ENCODE measurements at regions not wholly inside any gene's neighbourhood (a gene's known extent, or its start where the extent isn't known, plus 50 kb on each side); places are given as distances from the start of the nearest gene placed in this dataset.
A peak's percentile ranks its signal among the peaks of the same experiment; 100 is the strongest.

DNA sequence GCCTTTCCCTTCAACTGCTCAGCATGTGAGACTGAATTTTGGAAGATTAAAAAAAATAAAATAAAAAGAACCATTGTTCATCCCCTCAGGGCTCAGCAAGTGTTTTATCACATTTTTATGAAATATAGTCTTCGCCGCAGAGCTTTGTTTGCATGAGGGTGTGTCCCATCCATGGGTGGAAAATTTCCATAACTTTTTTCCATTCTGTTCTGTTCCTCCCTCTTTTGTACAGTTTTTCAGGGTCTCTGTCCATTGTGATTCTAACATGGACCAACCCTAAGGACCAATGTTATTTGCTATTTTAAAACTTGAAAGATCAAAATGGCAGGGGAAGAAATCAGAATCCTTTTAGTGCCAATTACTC is 213.3 kb upstream of the SGK1 start:
- no peaks in the 10 kb centered on the region for H4K20me1 ChIP-seq (ENCODE audit: insufficient read depth, low read length, poor library complexity, severe bottlenecking)
- H3K79me2 ChIP-seq (ENCODE audit: insufficient read depth, low read length), result no peaks in the 10 kb centered on the region
- no peak overlapping the region for H3K9ac ChIP-seq (ENCODE audit: low read depth, low read length, poor library complexity, severe bottlenecking)
- H3K9me2 ChIP-seq (replicated peaks; ENCODE audit: low read depth, low read length), result no peaks in the 10 kb centered on the region
- no peaks in the 10 kb centered on the region for H3F3A ChIP-seq (ENCODE audit: low read depth)
- TF ChIP-seq, protein P1, sequence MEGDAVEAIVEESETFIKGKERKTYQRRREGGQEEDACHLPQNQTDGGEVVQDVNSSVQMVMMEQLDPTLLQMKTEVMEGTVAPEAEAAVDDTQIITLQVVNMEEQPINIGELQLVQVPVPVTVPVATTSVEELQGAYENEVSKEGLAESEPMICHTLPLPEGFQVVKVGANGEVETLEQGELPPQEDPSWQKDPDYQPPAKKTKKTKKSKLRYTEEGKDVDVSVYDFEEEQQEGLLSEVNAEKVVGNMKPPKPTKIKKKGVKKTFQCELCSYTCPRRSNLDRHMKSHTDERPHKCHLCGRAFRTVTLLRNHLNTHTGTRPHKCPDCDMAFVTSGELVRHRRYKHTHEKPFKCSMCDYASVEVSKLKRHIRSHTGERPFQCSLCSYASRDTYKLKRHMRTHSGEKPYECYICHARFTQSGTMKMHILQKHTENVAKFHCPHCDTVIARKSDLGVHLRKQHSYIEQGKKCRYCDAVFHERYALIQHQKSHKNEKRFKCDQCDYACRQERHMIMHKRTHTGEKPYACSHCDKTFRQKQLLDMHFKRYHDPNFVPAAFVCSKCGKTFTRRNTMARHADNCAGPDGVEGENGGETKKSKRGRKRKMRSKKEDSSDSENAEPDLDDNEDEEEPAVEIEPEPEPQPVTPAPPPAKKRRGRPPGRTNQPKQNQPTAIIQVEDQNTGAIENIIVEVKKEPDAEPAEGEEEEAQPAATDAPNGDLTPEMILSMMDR (conservative IDR thresholded peaks at IDR 0.05; ENCODE audit: low read length), result no peak
- no peak for TF ChIP-seq EZH2phosphoT487 (IDR thresholded peaks at IDR 0.05; ENCODE audit: borderline replicate concordance)
- peaks cover 6% of the 10 kb centered on the region for H3K4me1 ChIP-seq (ENCODE audit: insufficient read depth, low read length, poor library complexity, severe bottlenecking)
- no peak overlapping the region for H2AFZ ChIP-seq (ENCODE audit: low read length)
- H3K4me3 ChIP-seq (ENCODE audit: low read length, poor library complexity, severe bottlenecking), result no peak overlapping the region
- H3K36me3 ChIP-seq (ENCODE audit: insufficient read depth, low read length), result no peaks in the 10 kb centered on the region
- H3K9me3 ChIP-seq (ENCODE audit: insufficient read depth, low read depth, low read length), result no peaks in the 10 kb centered on the region
- H3K27me3 ChIP-seq (ENCODE audit: insufficient read depth, low read length, poor library complexity, severe bottlenecking), result no peaks in the 10 kb centered on the region
- H3K4me2 ChIP-seq (ENCODE audit: low read depth, low read length, poor library complexity, severe bottlenecking), result no peak overlapping the region

DNA sequence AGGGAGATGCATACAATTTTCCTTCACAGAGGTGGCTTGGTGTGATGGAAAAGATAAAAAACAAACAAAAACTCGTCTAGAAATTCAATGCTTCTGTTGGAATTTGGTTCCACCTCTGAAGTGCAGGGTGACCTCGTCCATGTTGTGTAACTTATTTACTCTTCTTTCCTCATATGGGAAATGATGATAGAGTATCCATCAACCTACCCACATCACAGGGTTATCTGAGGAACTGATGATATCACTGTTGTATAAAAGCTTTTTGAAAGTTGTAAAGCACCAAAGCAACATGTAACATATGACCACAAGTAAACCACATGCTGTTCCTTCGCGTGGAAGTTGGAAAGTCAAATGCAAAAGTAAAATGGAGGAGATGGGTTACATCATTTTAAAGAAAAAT is 212.0 kb upstream of the SGK1 start:
- H3K4me1 ChIP-seq (ENCODE audit: insufficient read depth, low read length, poor library complexity, severe bottlenecking), result peaks cover 12% of the 10 kb centered on the region
- H3K36me3 ChIP-seq (ENCODE audit: insufficient read depth, low read length), result no peaks in the 10 kb centered on the region
- no peaks in the 10 kb centered on the region for H4K20me1 ChIP-seq (ENCODE audit: insufficient read depth, low read length, poor library complexity, severe bottlenecking)
- no peaks in the 10 kb centered on the region for H3K79me2 ChIP-seq (ENCODE audit: insufficient read depth, low read length)
- TF ChIP-seq, protein P1 (conservative IDR thresholded peaks at IDR 0.05; ENCODE audit: low read length), result no peak
- TF ChIP-seq EZH2phosphoT487 (IDR thresholded peaks at IDR 0.05; ENCODE audit: borderline replicate concordance), result 0 out of 2 replicates have a peak, but pooled peaks have one; percentile 5
- no peaks in the 10 kb centered on the region for H3K9me2 ChIP-seq (replicated peaks; ENCODE audit: low read depth, low read length)
- no peak overlapping the region for H3K4me2 ChIP-seq (ENCODE audit: low read depth, low read length, poor library complexity, severe bottlenecking)
- H3K27me3 ChIP-seq (ENCODE audit: insufficient read depth, low read length, poor library complexity, severe bottlenecking), result no peaks in the 10 kb centered on the region
- H3K9me3 ChIP-seq (ENCODE audit: insufficient read depth, low read depth, low read length), result no peaks in the 10 kb centered on the region
- H3F3A ChIP-seq (ENCODE audit: low read depth), result no peaks in the 10 kb centered on the region
- no peak overlapping the region for H2AFZ ChIP-seq (ENCODE audit: low read length)
- no peak overlapping the region for H3K9ac ChIP-seq (ENCODE audit: low read depth, low read length, poor library complexity, severe bottlenecking)
- no peak overlapping the region for H3K4me3 ChIP-seq (ENCODE audit: low read length, poor library complexity, severe bottlenecking)

DNA sequence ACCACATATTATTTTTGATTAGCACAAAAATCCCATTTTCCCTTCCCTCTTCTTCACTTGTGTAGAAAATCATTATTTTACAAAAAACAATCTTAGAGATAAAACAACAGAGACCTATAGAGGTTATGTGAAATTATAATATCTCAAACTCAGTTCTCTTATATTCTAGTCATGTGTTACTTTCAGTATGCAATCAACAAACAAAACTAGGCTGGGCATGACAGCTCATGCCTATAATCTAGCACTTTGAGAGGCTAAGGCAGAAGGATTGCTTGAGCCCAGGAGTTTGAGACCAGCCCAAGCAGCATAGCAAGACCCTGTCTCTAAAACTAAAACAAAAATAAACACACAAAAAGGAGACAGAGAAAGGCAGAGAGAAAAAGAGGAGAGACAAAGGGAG is 211.4 kb upstream of the SGK1 start:
- Histone ChIP-seq H3K36me3 (ENCODE audit: insufficient read depth, low read length) (no peaks in the 10 kb centered on the region), H3K9me3 (ENCODE audit: insufficient read depth, low read depth, low read length) (no peaks in the 10 kb centered on the region), H3K9ac (ENCODE audit: low read depth, low read length, poor library complexity, severe bottlenecking) (no peak overlapping the region), H3K4me3 (ENCODE audit: low read length, poor library complexity, severe bottlenecking) (no peak overlapping the region), H4K20me1 (ENCODE audit: insufficient read depth, low read length, poor library complexity, severe bottlenecking) (no peaks in the 10 kb centered on the region), H3K4me1 (ENCODE audit: insufficient read depth, low read length, poor library complexity, severe bottlenecking) (peaks cover 12% of the 10 kb centered on the region), H3K79me2 (ENCODE audit: insufficient read depth, low read length) (no peaks in the 10 kb centered on the region), H3K4me2 (ENCODE audit: low read depth, low read length, poor library complexity, severe bottlenecking) (no peak overlapping the region), H3K27me3 (ENCODE audit: insufficient read depth, low read length, poor library complexity, severe bottlenecking) (no peaks in the 10 kb centered on the region), H3F3A (ENCODE audit: low read depth) (no peaks in the 10 kb centered on the region), H3K9me2 (replicated peaks; ENCODE audit: low read depth, low read length) (no peaks in the 10 kb centered on the region), H2AFZ (ENCODE audit: low read length) (no peak overlapping the region)
- TF ChIP-seq, protein P1 (conservative IDR thresholded peaks at IDR 0.05; ENCODE audit: low read length), result no peak
- TF ChIP-seq EZH2phosphoT487 (IDR thresholded peaks at IDR 0.05; ENCODE audit: borderline replicate concordance), result no peak

Measured in Loucy (cell line).